IPS DF 4.7 (cell line): ENCODE measurements at regions not wholly inside any gene's neighbourhood (a gene's known extent, or its start where the extent isn't known, plus 50 kb on each side); places are given as distances from the start of the nearest gene placed in this dataset.

Source experiments
- DNase-seq: peaks from one replicate; pipeline ENCODE4 v3.0.0-alpha.2; 2013; ENCODE audit warnings: low spot score; ENCODE audit errors: extremely low read depth

- no peak for DNase-seq
Measured at GRCh38 chr14:29108908-29109307, 342.3 kb downstream of the FOXG1 start.

GRCh38 chr14:29109589-29109988 lies 343.0 kb downstream of the FOXG1 start:
- DNase-seq = no peak

GRCh38 chr14:29111554-29111953 lies 345.0 kb downstream of the FOXG1 start:
- no peak for DNase-seq

- DNase-seq = no peak
Measured at GRCh38 chr14:29123017-29123416, 356.4 kb downstream of the FOXG1 start.

- no peak for DNase-seq
Measured at GRCh38 chr14:29126361-29126760, 359.8 kb downstream of the FOXG1 start.

GRCh38 chr14:29126865-29127264 lies 360.3 kb downstream of the FOXG1 start:
- no peak for DNase-seq

- DNase-seq = no peak
Measured at GRCh38 chr14:29140016-29140415, 373.4 kb downstream of the FOXG1 start.

- DNase-seq = no peak
Measured at GRCh38 chr14:29144621-29145020, 378.0 kb downstream of the FOXG1 start.

GRCh38 chr14:29148221-29148620 lies 381.6 kb downstream of the FOXG1 start:
- DNase-seq = no peak

GRCh38 chr14:29149798-29150197 lies 383.2 kb downstream of the FOXG1 start:
- no peak for DNase-seq

- DNase-seq = no peak
Measured at GRCh38 chr14:29150659-29151058, 384.1 kb downstream of the FOXG1 start.

- no peak for DNase-seq
Measured at GRCh38 chr14:29156096-29156495, 389.5 kb downstream of the FOXG1 start.

GRCh38 chr14:29161593-29161992 lies 395.0 kb downstream of the FOXG1 start:
- DNase-seq = no peak

GRCh38 chr14:29163109-29163508 lies 396.5 kb downstream of the FOXG1 start:
- DNase-seq = no peak

- no peak for DNase-seq
Measured at GRCh38 chr14:29165431-29165830, 398.8 kb downstream of the FOXG1 start.

- DNase-seq = no peak
Measured at GRCh38 chr14:29166507-29166906, 399.9 kb downstream of the FOXG1 start.

- DNase-seq = no peak
Measured at GRCh38 chr14:29168149-29168548, 401.6 kb downstream of the FOXG1 start.

GRCh38 chr14:29169408-29169807 lies 402.8 kb downstream of the FOXG1 start:
- no peak for DNase-seq

- no peak for DNase-seq
Measured at GRCh38 chr14:29175706-29176105, 409.1 kb downstream of the FOXG1 start.

- no peak for DNase-seq
Measured at GRCh38 chr14:29176876-29177275, 410.3 kb downstream of the FOXG1 start.

GRCh38 chr14:29178971-29179370 lies 412.4 kb downstream of the FOXG1 start:
- DNase-seq = no peak

GRCh38 chr14:29191092-29191491 lies 424.5 kb downstream of the FOXG1 start:
- DNase-seq = no peak

GRCh38 chr14:29197557-29197956 lies 431.0 kb downstream of the FOXG1 start:
- DNase-seq = no peak

- DNase-seq = no peak
Measured at GRCh38 chr14:29205658-29206057, 439.1 kb downstream of the FOXG1 start.
